SW480 (cell line): ENCODE measurements at regions not wholly inside any gene's neighbourhood (a gene's known extent, or its start where the extent isn't known, plus 50 kb on each side); places are given as distances from the start of the nearest gene placed in this dataset.

ENCODE experiments used
- DNase-seq: peaks from one replicate; pipeline ENCODE4 v3.0.0-alpha.2; 2016; ENCODE audit warnings: low spot score

DNA sequence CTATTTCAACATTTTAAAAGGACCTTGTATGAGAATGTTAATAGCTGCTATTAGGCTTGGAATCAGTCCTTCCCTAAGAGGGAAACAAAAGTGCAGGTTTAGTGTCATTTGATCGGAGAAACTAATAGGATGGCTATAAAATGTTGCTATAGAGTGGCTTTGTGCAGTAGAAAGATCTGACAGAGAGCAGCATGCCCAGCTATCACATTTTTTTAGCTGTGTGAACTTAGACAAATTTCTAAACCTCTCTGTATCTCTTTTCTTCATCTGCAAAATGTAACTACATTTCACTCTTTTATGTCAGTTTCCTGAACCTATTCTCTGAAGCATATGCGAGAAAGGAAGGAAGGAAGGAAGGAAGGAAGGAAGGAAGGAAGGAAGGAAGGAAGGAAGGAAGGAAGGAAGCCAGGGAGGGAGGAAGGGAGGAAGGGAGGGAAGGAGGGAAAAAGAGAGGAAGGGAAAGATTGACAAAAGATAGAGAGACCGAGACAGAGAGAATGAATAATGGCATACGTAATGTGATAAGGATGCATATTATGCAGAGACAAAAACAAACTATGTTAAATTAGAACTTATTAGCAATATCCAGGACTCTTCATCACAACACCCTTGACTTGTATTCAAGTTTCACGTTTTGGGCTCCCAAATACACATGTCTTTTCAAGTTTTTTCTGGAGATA, 52.6 kb upstream of the CDH8 start:
- no peak for DNase-seq
